ENCODE measurements at regions not wholly inside any gene's neighbourhood (a gene's known extent, or its start where the extent isn't known, plus 50 kb on each side); places are given as distances from the start of the nearest gene placed in this dataset.

DNA sequence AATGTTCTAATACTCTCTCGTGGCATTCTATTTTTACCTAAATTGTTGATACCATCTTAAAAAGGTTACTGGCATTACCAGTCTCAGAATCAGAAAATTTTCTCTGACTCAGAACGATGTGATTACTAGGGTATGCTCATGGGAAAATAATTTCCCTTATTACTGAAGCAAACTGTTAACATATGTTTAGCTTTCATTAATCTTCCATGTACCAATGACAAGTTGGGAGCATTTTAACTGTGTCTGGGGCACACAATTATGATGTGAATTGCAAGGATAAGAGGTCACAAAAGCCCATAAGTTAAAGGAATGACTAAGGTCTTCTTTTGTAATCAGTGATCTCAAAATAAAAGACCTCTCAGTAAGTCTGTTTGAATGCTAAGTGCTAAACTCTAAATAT, 1254.6 kb downstream of the PCDH18 start:
- no peak overlapping the region for H3K14ac ChIP-seq (replicated peaks; ENCODE audit: low read depth, low read length)

More for the DNA sequence above, 1254.6 kb downstream of the PCDH18 start:
- Histone ChIP-seq H4K5ac (ENCODE audit: low read depth, low read length) (no peak overlapping the region), H3K27ac (ENCODE audit: insufficient read depth, low read length) (no peak overlapping the region), H3K9ac (ENCODE audit: low read depth, low read length) (no peak overlapping the region), H2BK120ac (ENCODE audit: low read depth, low read length) (no peak overlapping the region), H2AK9ac (replicated peaks; ENCODE audit: low read depth, low read length, poor library complexity) (no peak overlapping the region), H2AFZ (replicated peaks; ENCODE audit: low read length, poor library complexity) (no peak overlapping the region), H3K4me3 (ENCODE audit: insufficient read depth, low read depth, low read length) (no peak overlapping the region), H3K56ac (ENCODE audit: extremely low read depth, insufficient read depth, low read length) (no peak overlapping the region), H3K4me2 (ENCODE audit: low read depth, low read length) (no peak overlapping the region), H2BK20ac (ENCODE audit: low read depth, low read length) (no peak overlapping the region), H3K36me3 (ENCODE audit: control insufficient read depth, insufficient read depth, low read length) (no peaks in the 10 kb centered on the region), H3K79me1 (ENCODE audit: low read depth in 1 of 2, low read length in 2 of 2) (no peaks in the 10 kb centered on the region), H4K91ac (ENCODE audit: insufficient read depth, low read depth, low read length) (no peak overlapping the region), H4K20me1 (ENCODE audit: insufficient read depth, low read length) (no peaks in the 10 kb centered on the region), H2AK5ac (ENCODE audit: low read depth, low read length) (no peak overlapping the region), H2BK15ac (ENCODE audit: low read depth, low read length) (no peak overlapping the region), H4K8ac (ENCODE audit: low read depth in 2 of 2, low read length in 2 of 2) (no peak overlapping the region), H3K27me3 (ENCODE audit: control insufficient read depth, insufficient read depth, low read length) (no peaks in the 10 kb centered on the region), H2BK5ac (ENCODE audit: low read depth, low read length, poor library complexity, severe bottlenecking) (no peak overlapping the region), H3K18ac (ENCODE audit: low read depth, low read length) (no peak overlapping the region), H3K9me1 (ENCODE audit: insufficient read depth, low read length) (no peaks in the 10 kb centered on the region), H3K4me1 (ENCODE audit: control insufficient read depth, insufficient read depth, low read length) (no peaks in the 10 kb centered on the region), H3K4ac (ENCODE audit: low read depth, low read length) (no peak overlapping the region), H3K23ac (ENCODE audit: low read depth, low read length) (no peak overlapping the region), H3K9me3 (ENCODE audit: control insufficient read depth, insufficient read depth, low read length) (no peaks in the 10 kb centered on the region)
- TF ChIP-seq CHD1 (IDR thresholded peaks at IDR 0.05; ENCODE audit: low read depth, low read length) (no peak), POLR2A (IDR thresholded peaks at IDR 0.05; ENCODE audit: low read depth, low read length) (no peak)
- BruUV-seq (replicated peaks), result no TSS peak
- ATAC-seq (ENCODE audit: low read depth) (no peak), DNase-seq (no peak)
- intact Hi-C loops (cut with micrococcal nuclease), result no loop called here
- ChIA-PET CTCF (no interaction called here), POLR2A (ENCODE audit: unreplicated experiment) (no interaction called here)
- no CpG with 5 or more reads among the region's 2 CpGs for WGBS, 2 experiments (ENCODE audit: extremely low coverage in 2 of 2, insufficient read length in 1 of 2)
- in situ Hi-C loops (cut with MboI; ENCODE audit: low sequenced_read_pairs), result no loop called here
- dilution Hi-C loops (cut with HindIII; ENCODE audit: low sequenced_read_pairs, unreplicated experiment), result no loop called here

Measured in IMR-90 (cell line).